GM12891 (cell line): ENCODE measurements at regions not wholly inside any gene's neighbourhood (a gene's known extent, or its start where the extent isn't known, plus 50 kb on each side); places are given as distances from the start of the nearest gene placed in this dataset.

Experiments used
- PAX5 ChIP-seq: IDR thresholded peaks from 2 replicates; pipeline ENCODE4 v1.6.1; 2011; ENCODE audit warnings: low read length, moderate library complexity, mild to moderate bottlenecking; ENCODE audit not compliant: insufficient read depth, severe bottlenecking
- POLR2A ChIP-seq: IDR thresholded peaks from 2 replicates; pipeline ENCODE4 v1.6.1; 2011; ENCODE audit warnings: low read depth, low read length, control low read depth
- POLR2AphosphoS5 ChIP-seq: IDR thresholded peaks from 2 replicates; pipeline ENCODE4 v1.6.1; 2011; ENCODE audit warnings: low read depth, low read length, control low read depth
- TAF1 ChIP-seq: IDR thresholded peaks from 2 replicates; pipeline ENCODE4 v1.6.1; 2011; ENCODE audit warnings: low read depth, low read length, control low read depth

DNA sequence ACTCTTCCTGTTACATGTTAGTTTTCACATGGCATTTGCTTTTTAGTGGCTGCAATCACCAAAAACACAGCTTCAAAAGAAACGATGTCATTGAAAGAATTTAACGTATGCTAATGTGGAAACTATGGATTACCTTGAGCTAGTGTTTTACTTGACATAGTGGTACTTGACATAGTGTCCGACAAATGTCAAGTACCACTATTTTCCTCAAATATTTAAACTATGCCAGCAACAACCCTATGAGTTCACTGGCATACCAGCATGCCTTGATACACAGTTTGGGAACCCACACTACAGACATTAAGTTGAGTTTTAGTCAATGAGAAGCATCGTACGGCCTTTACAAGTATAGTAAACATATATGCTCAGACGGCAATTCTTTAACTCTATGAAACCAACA is 560.3 kb downstream of the GALC start:
- TF ChIP-seq POLR2AphosphoS5: no peak
- TF ChIP-seq POLR2A: no peak
- TF ChIP-seq PAX5: no peak
- TF ChIP-seq TAF1: no peak
